ENCODE measurements at regions not wholly inside any gene's neighbourhood (a gene's known extent, or its start where the extent isn't known, plus 50 kb on each side); places are given as distances from the start of the nearest gene placed in this dataset.
A peak's percentile ranks its signal among the peaks of the same experiment; 100 is the strongest.

DNA sequence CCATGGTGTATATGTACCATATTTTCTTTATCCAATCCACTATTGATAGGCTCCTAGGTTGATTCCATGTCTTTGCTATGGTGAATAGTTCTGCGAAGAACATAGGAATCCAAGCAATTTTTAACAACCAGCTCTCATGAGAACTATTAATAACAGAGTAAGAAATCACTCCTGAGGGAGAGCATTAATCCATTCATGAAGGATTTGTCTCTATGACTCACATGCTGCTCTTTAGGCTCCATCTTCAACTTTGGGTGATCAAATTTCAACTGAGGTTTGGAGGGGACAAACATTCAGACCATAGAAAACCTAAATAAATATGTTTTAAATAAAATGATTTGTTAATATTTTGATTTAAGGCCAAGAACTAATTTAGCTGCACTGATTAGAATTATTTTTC lies 147.4 kb downstream of the NSUN3 start:
- in situ Hi-C loops (cut with HindIII; ENCODE audit: low sequenced_read_pairs), result no loop called here
- H3K4me3 ChIP-seq (ENCODE audit: low read depth, low read length), result no peak overlapping the region
- TF ChIP-seq, protein P1, sequence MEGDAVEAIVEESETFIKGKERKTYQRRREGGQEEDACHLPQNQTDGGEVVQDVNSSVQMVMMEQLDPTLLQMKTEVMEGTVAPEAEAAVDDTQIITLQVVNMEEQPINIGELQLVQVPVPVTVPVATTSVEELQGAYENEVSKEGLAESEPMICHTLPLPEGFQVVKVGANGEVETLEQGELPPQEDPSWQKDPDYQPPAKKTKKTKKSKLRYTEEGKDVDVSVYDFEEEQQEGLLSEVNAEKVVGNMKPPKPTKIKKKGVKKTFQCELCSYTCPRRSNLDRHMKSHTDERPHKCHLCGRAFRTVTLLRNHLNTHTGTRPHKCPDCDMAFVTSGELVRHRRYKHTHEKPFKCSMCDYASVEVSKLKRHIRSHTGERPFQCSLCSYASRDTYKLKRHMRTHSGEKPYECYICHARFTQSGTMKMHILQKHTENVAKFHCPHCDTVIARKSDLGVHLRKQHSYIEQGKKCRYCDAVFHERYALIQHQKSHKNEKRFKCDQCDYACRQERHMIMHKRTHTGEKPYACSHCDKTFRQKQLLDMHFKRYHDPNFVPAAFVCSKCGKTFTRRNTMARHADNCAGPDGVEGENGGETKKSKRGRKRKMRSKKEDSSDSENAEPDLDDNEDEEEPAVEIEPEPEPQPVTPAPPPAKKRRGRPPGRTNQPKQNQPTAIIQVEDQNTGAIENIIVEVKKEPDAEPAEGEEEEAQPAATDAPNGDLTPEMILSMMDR (IDR thresholded peaks at IDR 0.05; ENCODE audit: low read depth, low read length, missing control alignments), result no peak
- DNase-seq (ENCODE audit: low read depth), result no peak

GRCh38 chr3:94217406-94217805 lies 154.5 kb downstream of the NSUN3 start:
- in situ Hi-C loops (cut with HindIII; ENCODE audit: low sequenced_read_pairs), result no loop called here
- H3K4me3 ChIP-seq (ENCODE audit: low read depth, low read length), result no peak overlapping the region
- no peak for DNase-seq (ENCODE audit: low read depth)
- TF ChIP-seq, protein P1 (IDR thresholded peaks at IDR 0.05; ENCODE audit: low read depth, low read length, missing control alignments), result no peak

- in situ Hi-C loops (cut with HindIII; ENCODE audit: low sequenced_read_pairs), result no loop called here
- TF ChIP-seq, protein P1 (IDR thresholded peaks at IDR 0.05; ENCODE audit: low read depth, low read length, missing control alignments), result no peak
- no peak for DNase-seq (ENCODE audit: low read depth)
- no peak overlapping the region for H3K4me3 ChIP-seq (ENCODE audit: low read depth, low read length)
These were observed 157.6 kb downstream of the NSUN3 start for GRCh38 chr3:94220426-94220825.

DNA sequence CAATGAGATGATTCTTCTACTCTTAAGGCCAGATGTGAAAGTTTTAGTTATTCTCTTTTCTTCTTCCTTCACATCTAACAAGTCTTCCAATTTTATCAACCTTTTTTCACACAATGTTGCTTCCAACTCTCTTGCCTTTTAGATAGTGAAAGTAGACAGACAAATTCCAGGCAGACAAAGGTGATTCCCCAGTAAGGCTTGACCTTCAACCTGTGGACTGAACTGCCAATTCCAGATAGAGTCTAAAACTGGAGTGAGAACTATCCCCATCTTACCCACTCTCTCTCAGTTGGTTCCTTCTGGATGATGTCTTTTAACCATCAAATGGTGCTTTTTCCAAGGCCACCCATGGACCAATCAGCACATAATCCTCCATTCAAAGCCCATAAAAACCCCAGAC lies 159.0 kb downstream of the NSUN3 start:
- H3K4me3 ChIP-seq (ENCODE audit: low read depth, low read length), result no peak overlapping the region
- no peak for DNase-seq (ENCODE audit: low read depth)
- in situ Hi-C loops (cut with HindIII; ENCODE audit: low sequenced_read_pairs), result no loop called here
- TF ChIP-seq, protein P1 (IDR thresholded peaks at IDR 0.05; ENCODE audit: low read depth, low read length, missing control alignments), result no peak

GRCh38 chr3:94225148-94225865 lies 162.4 kb downstream of the NSUN3 start:
- in situ Hi-C loops (cut with HindIII; ENCODE audit: low sequenced_read_pairs), result no loop called here
- H3K4me3 ChIP-seq (ENCODE audit: low read depth, low read length), result no peak overlapping the region
- TF ChIP-seq, protein P1 (IDR thresholded peaks at IDR 0.05; ENCODE audit: low read depth, low read length, missing control alignments), result no peak
- DNase-seq (ENCODE audit: low read depth), result no peak

GRCh38 chr3:94226078-94226477 lies 163.2 kb downstream of the NSUN3 start:
- peak; percentile 16 for DNase-seq (ENCODE audit: low read depth)
- in situ Hi-C loops (cut with HindIII; ENCODE audit: low sequenced_read_pairs), result no loop called here
- TF ChIP-seq, protein P1 (IDR thresholded peaks at IDR 0.05; ENCODE audit: low read depth, low read length, missing control alignments), result no peak
- H3K4me3 ChIP-seq (ENCODE audit: low read depth, low read length), result no peak overlapping the region

All from astrocyte of the cerebellum (primary cell).